ENCODE measurements at regions not wholly inside any gene's neighbourhood (a gene's known extent, or its start where the extent isn't known, plus 50 kb on each side); places are given as distances from the start of the nearest gene placed in this dataset.

GRCh38 chr10:3689871-3690510, 95.0 kb downstream of the KLF6 start:
- no peak for DNase-seq

DNA sequence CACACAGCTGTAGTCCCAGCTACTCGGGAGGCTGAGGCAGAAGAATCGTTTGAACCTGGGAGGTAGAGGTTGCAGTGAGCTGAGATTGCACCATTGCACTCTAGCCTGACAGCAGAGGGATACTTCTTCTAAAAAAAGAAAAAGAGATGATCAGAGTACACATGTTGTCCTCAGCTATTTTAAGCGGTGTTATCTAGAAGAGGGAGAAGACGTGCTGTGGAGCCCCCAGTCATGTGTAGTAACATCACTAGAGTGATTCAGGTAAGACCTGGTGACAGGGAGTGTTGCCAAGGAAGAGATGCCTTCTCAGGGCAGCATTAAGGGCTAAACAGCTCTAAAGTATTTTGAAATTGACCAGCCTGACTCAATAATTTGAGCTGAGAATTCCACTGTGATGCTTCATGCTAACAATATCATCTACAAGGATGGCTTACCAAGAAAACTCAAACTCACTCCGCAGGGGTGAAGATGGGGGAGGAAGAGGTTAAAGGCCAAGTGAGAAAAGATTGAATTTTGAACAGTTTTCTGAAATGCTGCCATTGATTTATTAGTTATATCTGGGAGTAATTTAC, 97.4 kb downstream of the KLF6 start:
- DNase-seq, result no peak

DNA sequence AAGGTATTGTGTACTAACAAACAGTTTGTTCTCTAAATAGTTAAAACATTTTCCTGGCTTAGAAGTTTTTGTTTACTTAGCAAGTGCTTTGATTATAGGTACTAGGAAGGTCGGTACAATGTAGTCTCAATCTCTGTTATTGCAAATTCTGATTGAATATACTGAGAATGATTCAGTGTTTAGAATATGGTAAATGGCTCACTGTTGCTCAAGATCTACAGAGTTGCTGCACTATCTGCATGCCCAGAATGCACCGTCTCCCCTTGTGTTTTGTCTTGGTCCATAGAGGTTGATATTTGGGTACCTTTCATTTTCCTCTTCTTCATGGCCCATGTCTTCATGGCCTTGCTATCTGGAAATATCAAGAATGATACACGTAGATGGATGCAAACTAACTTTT, 99.6 kb downstream of the KLF6 start:
- no peak for DNase-seq

- DNase-seq, result no peak
Measured at GRCh38 chr10:3684891-3685290, 100.1 kb downstream of the KLF6 start.

DNA sequence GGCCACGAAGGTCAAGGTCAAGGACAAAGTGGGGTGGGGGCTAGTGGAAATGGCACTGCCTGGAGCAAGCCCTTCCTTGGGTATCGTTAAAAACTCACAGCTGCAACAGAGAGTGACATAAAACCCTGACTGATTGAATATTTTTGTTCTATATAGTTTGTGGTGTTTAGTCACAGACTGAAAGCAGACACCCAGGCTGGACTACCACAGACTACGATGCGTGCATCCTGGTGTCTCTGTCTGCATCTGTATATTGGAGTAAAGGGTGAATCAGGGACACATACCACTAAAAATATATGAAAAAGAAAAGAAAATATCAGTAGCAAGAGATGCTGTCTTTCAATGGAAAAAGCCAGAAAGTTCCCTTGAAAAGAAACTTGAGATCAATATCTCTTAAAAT, 101.4 kb downstream of the KLF6 start:
- DNase-seq, result no peak

- DNase-seq, result no peak
Measured at GRCh38 chr10:3682745-3683144, 102.3 kb downstream of the KLF6 start.

- DNase-seq, result no peak
Measured at GRCh38 chr10:3681642-3682554, 103.1 kb downstream of the KLF6 start.

- DNase-seq, result no peak
Measured at GRCh38 chr10:3679950-3680629, 104.9 kb downstream of the KLF6 start.

DNA sequence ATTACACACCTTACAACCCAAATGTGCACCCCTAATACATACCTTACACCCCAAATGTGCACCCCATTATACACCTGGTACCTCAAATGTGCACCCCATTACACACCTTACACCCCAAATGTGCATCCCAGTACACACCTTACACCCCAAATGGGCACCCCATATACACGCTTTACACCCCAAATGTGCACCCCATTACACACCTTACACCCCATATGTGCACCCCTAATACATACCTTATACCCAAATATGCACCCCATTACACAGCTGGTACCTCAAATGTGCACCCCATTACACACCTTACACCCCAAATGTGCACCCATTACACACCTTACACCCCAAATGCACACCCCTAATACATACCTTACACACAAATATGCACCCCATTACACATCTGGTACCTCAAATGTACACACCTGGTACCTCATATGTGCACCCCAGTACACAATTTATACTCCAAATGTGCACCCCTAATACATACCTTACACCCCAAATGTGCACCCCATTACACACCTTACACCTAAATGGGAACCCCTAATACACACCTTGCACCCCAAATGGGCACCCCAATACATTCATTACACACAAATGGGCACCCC, 106.3 kb downstream of the KLF6 start:
- DNase-seq, result no peak

GRCh38 chr10:3676564-3676963, 108.4 kb downstream of the KLF6 start:
- DNase-seq, result no peak

- no peak for DNase-seq
Measured at GRCh38 chr10:3672220-3672619, 112.8 kb downstream of the KLF6 start.

DNA sequence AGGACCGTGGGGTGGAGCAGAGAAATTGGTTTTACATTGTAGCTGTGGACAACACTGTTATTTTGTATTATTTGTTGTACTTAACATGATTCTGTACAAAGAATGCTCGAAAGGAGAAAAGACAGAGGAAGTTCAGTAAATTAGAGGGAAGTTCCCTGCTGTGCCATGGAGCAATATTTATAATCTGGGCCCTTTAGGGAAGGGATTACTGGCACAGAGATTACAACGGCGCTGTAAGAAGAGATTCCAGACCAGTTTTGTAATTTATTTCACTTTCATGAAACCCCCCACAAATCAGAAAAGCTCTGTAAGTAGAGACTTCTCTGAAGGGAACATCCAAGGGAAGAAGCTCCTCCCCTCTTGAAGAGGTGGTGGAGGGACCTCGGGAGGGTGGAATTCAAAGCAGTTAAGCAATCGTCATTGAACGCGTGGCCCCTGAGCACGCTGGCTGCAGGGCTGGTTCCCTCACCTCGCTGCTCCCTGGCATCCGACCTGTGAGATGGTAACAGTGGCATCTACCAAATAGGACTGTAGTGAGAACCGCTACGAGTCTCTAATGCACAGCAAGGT, 113.5 kb downstream of the KLF6 start:
- no peak for DNase-seq

DNA sequence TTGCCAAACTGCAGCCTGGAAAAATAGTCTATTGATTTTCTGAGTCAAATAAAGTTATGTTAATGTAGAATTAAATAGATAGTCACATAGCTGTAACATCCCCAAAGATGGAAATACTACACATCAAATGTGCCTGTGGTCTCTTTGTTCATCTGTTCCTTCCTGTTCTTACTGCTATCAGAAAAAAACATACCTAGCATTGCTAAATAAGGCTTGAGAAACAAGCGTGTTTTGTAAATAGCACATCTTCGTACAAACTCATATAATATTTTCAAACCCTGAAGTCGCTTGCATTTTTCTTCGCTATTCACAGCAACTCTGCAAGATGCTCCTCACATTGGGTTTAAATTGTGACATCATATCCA, 116.1 kb downstream of the KLF6 start:
- DNase-seq, result no peak

GRCh38 chr10:3668276-3668965, 116.6 kb downstream of the KLF6 start:
- peak in 3 of 4 experiments; percentile 13 to 26 (median 25) for DNase-seq

DNA sequence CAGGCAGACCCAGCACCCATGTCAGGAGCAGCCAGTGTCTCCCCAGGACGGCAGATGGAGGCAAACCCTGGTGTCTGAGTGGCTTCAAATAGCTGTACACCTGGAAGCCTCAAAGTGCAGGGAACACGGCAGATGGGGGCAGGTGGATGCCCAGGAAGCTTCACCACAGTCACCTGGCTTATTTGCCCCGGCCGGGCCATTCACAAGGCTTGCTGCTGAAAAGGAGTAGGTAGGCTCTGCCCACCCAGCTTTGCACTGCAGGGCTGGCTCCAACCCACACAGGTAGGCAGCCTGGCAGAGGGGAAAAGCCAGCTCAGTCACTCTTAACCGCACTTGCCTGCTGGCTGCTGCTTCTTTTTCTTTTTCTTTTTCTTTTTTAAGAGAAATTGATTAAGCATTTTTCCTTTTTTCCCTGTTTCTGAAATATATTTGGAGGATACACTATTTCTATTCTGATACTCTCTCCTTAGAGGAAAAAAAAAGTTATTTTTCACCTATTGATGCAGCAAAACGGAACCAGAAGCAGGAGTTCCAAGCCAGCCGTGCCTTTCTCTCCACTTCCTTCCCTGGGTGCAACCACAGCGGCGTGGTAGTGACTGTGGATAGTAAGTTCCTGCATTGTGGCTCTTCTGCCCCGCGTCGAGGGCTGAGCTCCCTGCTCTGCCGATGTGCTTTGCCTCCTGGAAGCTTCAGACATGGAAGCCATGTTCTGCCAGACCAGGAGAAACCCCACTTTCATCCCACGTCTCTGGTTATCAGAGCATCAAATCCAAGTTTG, 118.3 kb downstream of the KLF6 start:
- no peak for DNase-seq

- DNase-seq, result no peak
Measured at GRCh38 chr10:3665316-3665908, 119.6 kb downstream of the KLF6 start.

- DNase-seq, result no peak
Measured at GRCh38 chr10:3662775-3663174, 122.2 kb downstream of the KLF6 start.

DNA sequence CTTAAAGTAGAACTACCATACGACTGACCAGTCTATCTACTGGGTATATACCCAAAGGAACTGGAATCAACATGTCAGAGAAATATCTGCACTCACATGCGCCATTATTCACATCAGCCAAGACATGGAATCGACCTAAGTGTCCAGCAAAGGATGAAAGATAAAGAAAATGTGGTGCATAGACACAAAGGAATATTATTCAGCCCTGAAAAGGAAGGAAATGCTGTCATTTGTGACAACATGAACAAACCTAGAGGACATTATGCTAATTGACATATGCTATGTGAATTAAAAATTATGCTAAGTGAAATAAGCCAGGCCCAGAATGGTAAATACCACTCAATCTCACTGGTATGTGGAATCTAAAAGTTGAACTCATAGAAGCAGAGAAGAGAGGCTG, 123.7 kb downstream of the KLF6 start:
- DNase-seq, result no peak

DNA sequence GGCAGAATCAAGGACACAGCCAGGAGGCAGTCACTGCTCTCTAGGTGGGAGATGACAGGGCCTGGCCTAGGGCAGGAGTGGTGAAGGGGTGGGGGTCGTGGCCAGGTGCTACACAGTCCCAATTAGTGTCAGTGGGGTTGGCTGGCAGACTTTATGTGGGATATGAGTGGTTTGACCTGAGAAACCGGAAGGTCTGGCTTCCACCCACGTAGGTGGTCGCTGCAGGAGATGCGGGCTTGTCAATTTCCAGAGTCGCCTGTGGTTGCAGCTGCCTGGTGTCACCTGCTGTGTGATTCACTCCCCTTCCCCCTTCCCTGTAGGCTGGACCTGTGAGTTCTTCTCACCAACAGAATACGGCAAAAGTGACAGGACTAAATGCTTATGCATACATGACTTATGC, 124.3 kb downstream of the KLF6 start:
- DNase-seq, result no peak

DNA sequence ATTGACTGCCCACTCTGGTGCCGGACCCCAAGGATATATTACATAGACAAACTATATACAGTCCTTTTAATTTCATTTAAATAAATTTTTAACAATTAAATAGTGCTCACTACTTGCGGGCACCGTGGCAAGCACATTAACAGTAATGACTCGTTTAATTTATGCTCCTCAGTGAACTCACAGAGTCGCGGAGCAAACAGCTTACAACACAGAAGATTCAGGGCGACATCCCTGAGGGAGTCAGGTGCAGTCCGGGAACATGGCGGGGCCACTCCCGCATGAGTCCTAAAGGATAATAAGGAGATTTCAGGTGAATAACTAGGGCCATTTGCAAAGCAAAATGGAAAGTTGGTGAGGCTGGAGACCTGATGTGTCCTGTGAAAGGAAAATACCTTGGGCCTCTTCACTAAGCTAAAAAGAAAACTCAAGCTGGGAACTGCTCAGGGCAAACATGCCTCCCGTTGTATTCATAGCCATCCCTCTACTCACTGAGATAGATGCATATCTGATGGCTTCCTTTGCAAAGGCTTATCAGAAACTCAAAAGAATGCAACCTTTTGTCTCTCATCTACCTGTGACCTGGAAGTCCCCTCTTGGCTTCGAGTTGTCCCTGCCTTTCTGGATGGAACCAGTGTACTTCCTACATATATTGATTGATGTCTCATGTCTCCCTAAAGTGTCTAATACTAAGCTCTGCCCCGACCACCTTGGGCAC, 125.6 kb downstream of the KLF6 start:
- no peak for DNase-seq

Data from activated CD4-positive, CD25-positive, alpha-beta regulatory T cell (primary cell).